Ascending aorta (tissue), 2 donors: ENCODE measurements at regions not wholly inside any gene's neighbourhood (a gene's known extent, or its start where the extent isn't known, plus 50 kb on each side); places are given as distances from the start of the nearest gene placed in this dataset.

Experiments
- DNase-seq, 2 donors: peaks; one replicate each; pipeline ENCODE4 v3.0.0-alpha.2; 2019; ENCODE audit warnings: low spot score in 2 of 2
- H3K27ac ChIP-seq, 2 donors: fragments of 200-600 bp; sonication (generic); one replicate each; pipeline ENCODE4 v1.5.1; 2016 to 2017; ENCODE audit warnings: mild to moderate bottlenecking in 1 of 2
- H3K27me3 ChIP-seq: fragments of 200-600 bp; sonication (generic); one replicate; pipeline ENCODE4 v1.5.1; 2017
- H3K36me3 ChIP-seq, 2 donors: fragments of 200-600 bp; sonication (generic); one replicate each; pipeline ENCODE4 v1.5.1; 2016
- H3K4me1 ChIP-seq, 2 donors: fragments of 200-600 bp; sonication (generic); one replicate each; pipeline ENCODE4 v1.5.1; 2016 to 2017; ENCODE audit warnings: mild to moderate bottlenecking in 1 of 2
- H3K4me3 ChIP-seq, 2 donors: fragments of 200-600 bp; sonication (generic); one replicate each; pipeline ENCODE4 v1.5.1; 2016 to 2017; ENCODE audit warnings: mild to moderate bottlenecking in 1 of 2
- H3K9me3 ChIP-seq, 2 donors: fragments of 200-600 bp; sonication (generic); one replicate each; pipeline ENCODE4 v1.5.1; 2016
- CTCF ChIP-seq, 3 experiments: fragments of 200-600 bp in 2 of 3; fragments of 450-650 bp in 1 of 3; sonication (generic) in 2 of 3; IDR thresholded peaks; one replicate each; pipeline ENCODE4 v1.5.1; 2016 to 2019; ENCODE audit warnings: antibody characterized with exemption in 3 of 3, mild to moderate bottlenecking in 1 of 3, moderate library complexity in 1 of 3
- intact Hi-C: fragments of 100-400 bp; cut with DNase I; formaldehyde crosslinking; loops from one replicate; pipeline ENCODE4 v1.15.1; 2023

GRCh38 chr5:10122076-10122726 is 127.5 kb downstream of the ATPSCKMT start:
- Histone ChIP-seq H3K27me3 (no peaks in the 10 kb centered on the region), H3K36me3 (no peaks in the 10 kb centered on the region), H3K9me3 (no peaks in the 10 kb centered on the region), H3K4me3 (no peak overlapping the region), H3K27ac (no peak overlapping the region), H3K4me1 (no peaks in the 10 kb centered on the region)
- intact Hi-C loops: no loop called here
- DNase-seq: no peak
- no peak for TF ChIP-seq CTCF (IDR thresholded peaks at IDR 0.05)

- TF ChIP-seq CTCF (IDR thresholded peaks at IDR 0.05): no peak
- H3K27me3 ChIP-seq: no peaks in the 10 kb centered on the region
- no peaks in the 10 kb centered on the region for H3K4me1 ChIP-seq
- DNase-seq: no peak
- no peaks in the 10 kb centered on the region for H3K9me3 ChIP-seq
- intact Hi-C loops: no loop called here
- no peaks in the 10 kb centered on the region for H3K36me3 ChIP-seq
- H3K27ac ChIP-seq: no peak overlapping the region
- H3K4me3 ChIP-seq: no peak overlapping the region
These were observed 128.8 kb downstream of the ATPSCKMT start for GRCh38 chr5:10120934-10121333.

- H3K9me3 ChIP-seq: no peaks in the 10 kb centered on the region
- H3K4me3 ChIP-seq: no peak overlapping the region
- H3K36me3 ChIP-seq: no peaks in the 10 kb centered on the region
- intact Hi-C loops: no loop called here
- no peaks in the 10 kb centered on the region for H3K4me1 ChIP-seq
- no peak for TF ChIP-seq CTCF (IDR thresholded peaks at IDR 0.05)
- H3K27ac ChIP-seq: no peak overlapping the region
- DNase-seq: no peak
- H3K27me3 ChIP-seq: no peaks in the 10 kb centered on the region
These were observed 131.5 kb downstream of the ATPSCKMT start for GRCh38 chr5:10118150-10118549.

GRCh38 chr5:10116594-10116993 is 133.1 kb downstream of the ATPSCKMT start:
- DNase-seq: no peak
- Histone ChIP-seq H3K4me1 (no peaks in the 10 kb centered on the region), H3K27me3 (no peaks in the 10 kb centered on the region), H3K27ac (no peak overlapping the region), H3K4me3 (no peak overlapping the region), H3K36me3 (no peaks in the 10 kb centered on the region), H3K9me3 (no peaks in the 10 kb centered on the region)
- intact Hi-C loops: no loop called here
- no peak for TF ChIP-seq CTCF (IDR thresholded peaks at IDR 0.05)

GRCh38 chr5:10115669-10116068 is 134.0 kb downstream of the ATPSCKMT start:
- Histone ChIP-seq H3K36me3 (no peaks in the 10 kb centered on the region), H3K9me3 (no peaks in the 10 kb centered on the region), H3K27me3 (no peaks in the 10 kb centered on the region), H3K4me1 (no peaks in the 10 kb centered on the region), H3K27ac (no peak overlapping the region), H3K4me3 (no peak overlapping the region)
- intact Hi-C loops: no loop called here
- DNase-seq: no peak
- TF ChIP-seq CTCF (IDR thresholded peaks at IDR 0.05): no peak

GRCh38 chr5:10111571-10111970 is 138.1 kb downstream of the ATPSCKMT start:
- Histone ChIP-seq H3K27ac (no peak overlapping the region), H3K9me3 (no peaks in the 10 kb centered on the region), H3K4me1 (no peaks in the 10 kb centered on the region), H3K4me3 (no peak overlapping the region), H3K27me3 (no peaks in the 10 kb centered on the region), H3K36me3 (no peaks in the 10 kb centered on the region)
- no peak for DNase-seq
- intact Hi-C loops: no loop called here
- no peak for TF ChIP-seq CTCF (IDR thresholded peaks at IDR 0.05)
